Calu3 (cell line): ENCODE measurements at regions not wholly inside any gene's neighbourhood (a gene's known extent, or its start where the extent isn't known, plus 50 kb on each side); places are given as distances from the start of the nearest gene placed in this dataset.

Experiments
- BruUV-seq: library from RNA; stranded (reverse); fragments of 400-500 nt; replicated peaks from 2 replicates; lab custom pipeline; 2021; lab: Mats Ljungman, UMichigan
- CTCF ChIA-PET: fragments of 300-600 bp; sonication (Branson Sonifier 250); formaldehyde crosslinking; loops from one replicate; lab custom pipeline; 2022; ENCODE audit warnings: antibody characterized with exemption; lab: Charles Lee
- DNase-seq: peaks from one replicate; pipeline ENCODE4 v3.0.0; 2022
- H3K27ac Mint-ChIP-seq: one replicate; pipeline ENCODE4 v1.8.0; 2022; ENCODE audit warnings: mixed read lengths; ENCODE audit not compliant: unreplicated experiment
- H3K27me3 Mint-ChIP-seq: one replicate; pipeline ENCODE4 v1.8.0; 2022; ENCODE audit warnings: mixed read lengths; ENCODE audit not compliant: unreplicated experiment
- H3K36me3 Mint-ChIP-seq: one replicate; pipeline ENCODE4 v1.8.0; 2022; ENCODE audit warnings: mild to moderate bottlenecking, moderate library complexity, mixed read lengths; ENCODE audit not compliant: insufficient read depth, unreplicated experiment
- H3K4me1 Mint-ChIP-seq: one replicate; pipeline ENCODE4 v1.8.0; 2022; ENCODE audit warnings: mild to moderate bottlenecking, low read depth, mixed read lengths; ENCODE audit not compliant: unreplicated experiment
- H3K4me3 Mint-ChIP-seq: one replicate; pipeline ENCODE4 v1.8.0; 2022; ENCODE audit warnings: mild to moderate bottlenecking, low read depth, moderate library complexity, mixed read lengths; ENCODE audit not compliant: unreplicated experiment
- H3K9me3 Mint-ChIP-seq: one replicate; pipeline ENCODE4 v1.8.0; 2022; ENCODE audit warnings: low read depth, mixed read lengths; ENCODE audit not compliant: unreplicated experiment
- CTCF ChIP-seq: fragments of 200-600 bp; IDR thresholded peaks from one replicate; pipeline ENCODE4 v1.8.0; 2022; ENCODE audit warnings: antibody characterized with exemption; ENCODE audit not compliant: unreplicated experiment
- intact Hi-C: fragments of 100-400 bp; cut with micrococcal nuclease; formaldehyde crosslinking; loops from one replicate; pipeline ENCODE4 v1.10.0; 2022; ENCODE audit not compliant: unreplicated experiment

GRCh38 chr16:79434092-79434491 lies 166.4 kb downstream of the MAF start:
- no TSS peak for BruUV-seq
- Mint-ChIP-seq H3K4me1 (no peaks in the 10 kb centered on the region), H3K27me3 (peaks cover 54% of the 10 kb centered on the region), H3K4me3 (no peak overlapping the region), H3K9me3 (no peaks in the 10 kb centered on the region), H3K27ac (no peak overlapping the region), H3K36me3 (no peaks in the 10 kb centered on the region)
- intact Hi-C loops = no loop called here
- no peak for TF ChIP-seq CTCF
- CTCF ChIA-PET = interaction anchor here (0.6 kb wide), 1 partner anchor 23 kb away, joined by 5 read pairs; no protein-coding TSS in a partner anchor
- DNase-seq = no peak

DNA sequence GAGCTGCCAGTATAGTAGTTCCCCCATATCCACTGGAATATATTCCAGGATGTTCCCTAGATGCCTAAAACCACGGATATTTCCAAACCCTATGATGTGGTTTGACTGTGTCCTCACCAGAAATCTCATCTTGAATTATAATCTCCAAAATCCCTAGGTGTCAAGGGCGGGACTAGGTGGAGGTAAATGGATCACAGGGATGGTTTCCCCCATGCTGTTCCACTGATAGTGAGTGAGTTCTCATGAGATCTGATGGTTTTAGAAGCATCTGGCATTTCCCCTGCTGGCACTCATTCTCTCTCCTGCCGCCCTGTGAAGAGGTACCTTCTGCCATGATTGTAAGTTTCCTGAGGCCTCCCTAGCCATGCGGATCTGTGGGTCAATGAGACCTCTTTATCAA lies 168.6 kb downstream of the MAF start:
- no peaks in the 10 kb centered on the region for H3K4me1 Mint-ChIP-seq
- no peaks in the 10 kb centered on the region for H3K9me3 Mint-ChIP-seq
- TF ChIP-seq CTCF = no peak
- no peak overlapping the region for H3K27ac Mint-ChIP-seq
- H3K27me3 Mint-ChIP-seq = peaks cover 32% of the 10 kb centered on the region
- CTCF ChIA-PET = no interaction called here
- no peaks in the 10 kb centered on the region for H3K36me3 Mint-ChIP-seq
- intact Hi-C loops = no loop called here
- no peak for DNase-seq
- no TSS peak for BruUV-seq
- H3K4me3 Mint-ChIP-seq = no peak overlapping the region

GRCh38 chr16:79430191-79430678 lies 170.3 kb downstream of the MAF start:
- no peak for DNase-seq
- CTCF ChIA-PET = interaction anchor here (0.6 kb wide), 1 partner anchor 43 kb away, joined by 3 read pairs; no protein-coding TSS in a partner anchor
- Mint-ChIP-seq H3K27ac (no peak overlapping the region), H3K9me3 (no peaks in the 10 kb centered on the region), H3K27me3 (peaks cover 29% of the 10 kb centered on the region), H3K36me3 (no peaks in the 10 kb centered on the region), H3K4me3 (no peak overlapping the region), H3K4me1 (no peaks in the 10 kb centered on the region)
- intact Hi-C loops = no loop called here
- TF ChIP-seq CTCF = no peak
- no TSS peak for BruUV-seq

- intact Hi-C loops = no loop called here
- Mint-ChIP-seq H3K36me3 (no peaks in the 10 kb centered on the region), H3K9me3 (no peaks in the 10 kb centered on the region), H3K27me3 (peaks cover 29% of the 10 kb centered on the region), H3K4me1 (no peaks in the 10 kb centered on the region), H3K27ac (no peak overlapping the region), H3K4me3 (no peak overlapping the region)
- BruUV-seq = no TSS peak
- TF ChIP-seq CTCF = no peak
- no peak for DNase-seq
- CTCF ChIA-PET = interaction anchor here (0.6 kb wide), 1 partner anchor 43 kb away, joined by 3 read pairs; no protein-coding TSS in a partner anchor
Observed at GRCh38 chr16:79429381-79430190, 171.0 kb downstream of the MAF start.
